Breast epithelium (tissue), 3 donors: ENCODE measurements at regions not wholly inside any gene's neighbourhood (a gene's known extent, or its start where the extent isn't known, plus 50 kb on each side); places are given as distances from the start of the nearest gene placed in this dataset.

ENCODE experiments used
- CTCF ChIP-seq, 3 donors: fragments of 450-650 bp; IDR thresholded peaks; one replicate each; pipeline ENCODE4 v1.5.1; 2016 to 2017; ENCODE audit warnings: antibody characterized with exemption in 3 of 3, mild to moderate bottlenecking in 3 of 3, moderate library complexity in 3 of 3
- POLR2A ChIP-seq: fragments of 450-650 bp; IDR thresholded peaks from one replicate; pipeline ENCODE4 v1.6.1; 2016; ENCODE audit warnings: antibody characterized with exemption, mild to moderate bottlenecking, moderate library complexity
- POLR2AphosphoS5 ChIP-seq, 3 donors: sonication (generic); formaldehyde crosslinking; IDR thresholded peaks; one replicate each; pipeline ENCODE4 v1.6.1; 2017; ENCODE audit warnings: antibody characterized with exemption in 3 of 3

- no peak for TF ChIP-seq CTCF (IDR thresholded peaks at IDR 0.05)
- TF ChIP-seq POLR2AphosphoS5 (IDR thresholded peaks at IDR 0.05): no peak
- no peak for TF ChIP-seq POLR2A
Measured at GRCh38 chr9:130768891-130769403, 66.1 kb upstream of the ABL1 start.
